H7 (cell line): ENCODE measurements at regions not wholly inside any gene's neighbourhood (a gene's known extent, or its start where the extent isn't known, plus 50 kb on each side); places are given as distances from the start of the nearest gene placed in this dataset.

Experiments used
- DNase-seq: peaks from one replicate; pipeline ENCODE4 v3.0.0; 2012
- H3K27me3 ChIP-seq: 2 replicates; pipeline ENCODE4 v1.6.0; 2011; ENCODE audit warnings: mild to moderate bottlenecking, low read length; ENCODE audit not compliant: control insufficient read depth, insufficient read depth
- H3K36me3 ChIP-seq: replicated peaks from 2 replicates; pipeline ENCODE4 v1.5.1; 2011; ENCODE audit warnings: low read length; ENCODE audit not compliant: control insufficient read depth, insufficient read depth
- H3K4me3 ChIP-seq: 2 replicates; pipeline ENCODE4 v1.5.1; 2011; ENCODE audit warnings: low read depth, mild to moderate bottlenecking, control low read depth, low read length, moderate library complexity; ENCODE audit not compliant: insufficient read depth

DNA sequence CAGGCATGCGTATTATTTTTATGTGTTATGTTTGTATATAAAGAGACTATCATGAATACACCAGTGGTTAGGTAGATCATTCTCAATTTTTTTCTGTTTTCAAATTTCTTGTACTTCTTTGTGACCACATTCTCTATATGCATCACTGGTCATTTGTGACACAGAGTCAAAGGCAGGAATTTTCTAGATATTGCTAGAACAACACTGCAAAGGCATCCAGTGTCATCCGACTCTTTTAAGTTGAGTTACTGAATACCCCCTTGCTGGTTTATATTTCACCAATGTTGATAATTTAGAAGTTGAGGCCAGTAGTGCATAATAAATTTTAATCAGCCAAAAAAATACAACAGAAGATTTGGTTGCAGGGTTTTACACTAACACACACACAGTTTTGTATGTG lies 351.8 kb downstream of the CASP12 start:
- no peaks in the 10 kb centered on the region for H3K27me3 ChIP-seq
- no peak overlapping the region for H3K4me3 ChIP-seq
- no peaks in the 10 kb centered on the region for H3K36me3 ChIP-seq
- DNase-seq = no peak

DNA sequence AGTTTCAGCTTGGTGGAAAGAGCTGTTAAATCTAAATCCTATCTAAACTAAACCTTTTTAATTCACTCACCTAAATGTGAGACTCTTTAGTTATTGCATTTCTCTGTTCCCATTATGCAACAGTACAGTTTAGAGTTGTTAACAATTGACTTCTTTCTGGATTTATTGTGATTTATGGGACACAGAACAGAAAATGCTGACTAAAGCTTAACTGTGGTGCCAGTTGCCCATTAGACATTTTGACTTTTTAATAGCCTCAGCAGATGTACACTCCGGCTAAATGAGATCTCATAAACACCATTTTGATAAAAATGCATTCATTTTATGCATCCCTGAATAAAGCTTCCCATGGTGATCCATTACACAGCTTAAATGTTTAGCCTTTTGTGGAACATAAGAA lies 356.6 kb downstream of the CASP12 start:
- no peak for DNase-seq
- Histone ChIP-seq H3K27me3 (no peaks in the 10 kb centered on the region), H3K36me3 (no peaks in the 10 kb centered on the region), H3K4me3 (no peak overlapping the region)

DNA sequence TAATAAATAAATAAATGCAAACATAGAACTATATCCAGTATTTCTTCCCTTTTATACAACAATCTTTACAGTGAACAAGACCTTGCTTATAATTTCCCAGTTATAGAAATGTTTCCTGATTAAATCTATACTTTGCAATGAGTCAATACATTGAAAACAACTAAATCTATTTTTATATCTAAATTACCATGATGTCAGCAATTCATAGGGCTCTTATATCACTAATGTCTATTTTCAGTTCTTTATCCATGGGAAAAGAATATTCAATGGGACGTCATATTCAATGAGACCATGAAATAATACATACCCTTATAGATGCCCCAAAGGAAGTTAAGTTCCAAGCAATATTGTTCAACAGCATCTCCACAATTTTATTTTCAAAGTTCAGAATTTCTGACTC lies 359.9 kb downstream of the CASP12 start:
- H3K36me3 ChIP-seq = no peaks in the 10 kb centered on the region
- no peak for DNase-seq
- no peaks in the 10 kb centered on the region for H3K27me3 ChIP-seq
- H3K4me3 ChIP-seq = no peak overlapping the region

DNA sequence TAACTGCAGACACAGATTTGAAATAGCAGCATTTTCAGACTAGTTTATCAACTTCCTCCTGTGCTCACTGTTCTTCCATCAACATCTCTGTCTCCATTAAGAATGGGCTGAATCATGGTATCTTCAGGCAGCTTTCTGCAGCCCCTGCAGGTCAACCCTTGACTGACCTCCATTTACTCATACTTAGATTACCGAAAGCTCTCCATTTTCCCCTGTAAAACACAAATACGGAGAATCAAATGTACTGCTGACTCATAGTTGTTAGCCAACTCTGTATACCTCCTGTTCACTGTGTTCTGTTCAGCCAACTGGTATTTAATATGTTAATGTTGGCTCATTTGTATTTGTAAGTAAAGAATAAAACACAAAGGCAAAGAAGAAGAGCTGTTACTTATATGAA lies 364.0 kb downstream of the CASP12 start:
- DNase-seq = peak; percentile 6
- Histone ChIP-seq H3K27me3 (no peaks in the 10 kb centered on the region), H3K4me3 (no peak overlapping the region), H3K36me3 (no peaks in the 10 kb centered on the region)

DNA sequence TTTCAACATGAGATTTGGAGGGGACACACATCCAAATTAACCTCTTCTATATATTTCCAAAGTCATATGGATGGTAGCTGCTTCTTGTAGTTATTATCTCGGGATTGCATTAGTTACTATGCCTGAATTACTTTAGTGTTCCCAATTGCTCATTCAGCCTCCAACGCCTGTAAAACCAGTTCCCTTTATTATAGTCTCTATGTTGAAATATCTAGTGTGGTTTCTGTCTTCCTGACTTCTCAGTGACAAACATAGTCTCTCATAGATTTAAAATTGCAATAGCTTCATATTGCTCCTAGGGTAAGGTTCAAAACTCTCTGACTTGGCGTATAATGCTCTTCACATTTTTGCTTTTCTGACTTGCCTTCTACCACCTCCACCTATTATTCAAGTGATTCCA lies 366.4 kb downstream of the CASP12 start:
- no peaks in the 10 kb centered on the region for H3K36me3 ChIP-seq
- no peak overlapping the region for H3K4me3 ChIP-seq
- no peaks in the 10 kb centered on the region for H3K27me3 ChIP-seq
- no peak for DNase-seq

DNA sequence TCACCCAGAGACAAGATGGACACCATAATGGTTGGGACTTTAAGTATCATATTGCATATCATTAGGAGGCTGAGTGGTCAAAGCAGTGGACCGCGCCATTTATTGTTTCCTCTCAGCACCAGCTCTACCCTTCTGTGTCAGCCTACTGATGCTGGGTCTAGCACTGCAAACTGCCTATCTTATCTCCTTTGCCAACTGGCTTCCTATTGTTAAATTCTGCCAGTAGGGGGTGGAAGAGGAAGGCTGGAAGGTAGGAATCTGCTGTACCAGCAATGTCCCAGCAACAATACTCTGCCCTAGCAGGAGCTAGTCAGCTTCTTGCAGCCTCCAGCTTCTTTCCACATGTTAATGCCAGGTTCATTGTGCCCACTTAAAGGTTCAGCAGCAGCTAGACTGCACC lies 367.1 kb upstream of the PDGFD start:
- H3K4me3 ChIP-seq = no peak overlapping the region
- peak; percentile 17 for DNase-seq
- H3K36me3 ChIP-seq = no peaks in the 10 kb centered on the region
- no peaks in the 10 kb centered on the region for H3K27me3 ChIP-seq

DNA sequence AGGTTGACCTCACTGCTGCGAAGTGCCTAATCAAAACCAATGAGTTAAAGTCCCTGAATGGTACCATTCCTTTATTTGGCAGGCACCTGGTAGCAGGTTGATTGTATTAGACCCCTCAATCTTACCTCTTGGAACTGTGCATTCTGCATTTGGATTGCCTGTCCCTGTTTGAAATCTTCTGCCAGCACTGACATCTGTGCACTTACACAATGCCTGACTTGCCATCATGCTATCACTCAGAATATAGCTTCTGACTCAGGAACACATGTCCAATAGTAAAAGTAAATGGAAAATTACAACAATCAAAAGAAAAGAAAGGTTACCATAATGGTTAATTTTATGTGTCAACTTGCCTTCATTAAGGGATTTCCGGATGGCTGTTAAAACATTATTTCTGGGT lies 366.0 kb upstream of the PDGFD start:
- DNase-seq = no peak
- H3K36me3 ChIP-seq = no peaks in the 10 kb centered on the region
- H3K27me3 ChIP-seq = no peaks in the 10 kb centered on the region
- no peak overlapping the region for H3K4me3 ChIP-seq

DNA sequence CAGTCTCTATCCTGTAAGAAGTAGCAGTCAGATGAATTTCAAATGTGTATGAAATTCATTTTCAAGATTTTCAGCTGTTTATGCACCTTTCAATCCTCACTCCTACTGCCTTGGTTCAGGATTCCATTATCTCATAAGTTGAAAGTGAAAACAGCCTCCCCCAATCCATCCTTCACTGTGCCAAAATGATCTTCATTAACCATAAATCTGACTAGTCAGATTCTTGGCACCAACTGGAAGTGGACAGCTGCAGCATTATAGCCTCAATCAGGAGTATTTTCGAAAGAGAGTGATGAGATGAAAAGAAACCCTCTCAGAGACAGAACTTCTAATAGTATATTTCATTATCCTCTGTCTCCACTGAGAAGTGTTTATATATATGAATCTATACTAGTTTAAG lies 365.3 kb upstream of the PDGFD start:
- Histone ChIP-seq H3K27me3 (no peaks in the 10 kb centered on the region), H3K4me3 (no peak overlapping the region), H3K36me3 (no peaks in the 10 kb centered on the region)
- no peak for DNase-seq

DNA sequence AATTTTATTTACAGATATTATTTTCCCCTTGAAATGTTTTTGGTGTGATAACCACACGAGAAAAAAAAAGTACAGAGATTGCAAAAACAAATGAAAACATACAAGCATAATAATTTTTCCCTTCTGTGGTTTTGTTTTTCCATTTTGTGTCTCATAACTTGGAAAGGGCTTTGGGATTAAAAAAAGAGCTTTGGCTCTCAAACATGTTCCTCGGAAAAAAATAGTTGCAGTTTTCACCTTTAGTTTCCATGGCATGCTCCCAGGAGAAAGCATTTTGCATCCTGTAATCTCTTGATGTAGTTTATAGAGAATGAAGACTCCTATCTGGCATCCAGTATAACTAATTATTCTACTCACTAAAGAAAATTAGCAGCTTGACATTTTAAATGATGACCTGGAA lies 362.1 kb upstream of the PDGFD start:
- Histone ChIP-seq H3K4me3 (no peak overlapping the region), H3K36me3 (no peaks in the 10 kb centered on the region), H3K27me3 (no peaks in the 10 kb centered on the region)
- DNase-seq = no peak

DNA sequence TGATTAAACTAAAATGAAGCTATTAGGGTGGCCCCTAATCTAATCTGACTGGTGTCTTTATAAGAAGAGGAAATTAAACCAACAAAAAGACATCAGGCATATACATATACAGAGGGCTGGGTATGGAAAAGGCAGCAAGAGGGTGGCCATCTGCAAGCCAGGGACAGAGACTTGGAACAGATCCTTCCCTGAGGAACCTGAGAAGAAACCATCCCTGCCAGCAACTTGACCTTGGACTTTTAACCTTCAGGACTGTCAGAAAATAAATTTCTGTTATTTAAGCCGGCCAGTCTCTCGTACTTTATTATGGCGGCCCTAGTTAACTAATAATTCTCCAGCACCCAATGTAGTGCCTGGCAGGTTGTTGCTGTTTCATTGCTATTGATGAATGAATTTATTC lies 361.5 kb upstream of the PDGFD start:
- no peak overlapping the region for H3K4me3 ChIP-seq
- DNase-seq = no peak
- no peaks in the 10 kb centered on the region for H3K27me3 ChIP-seq
- no peaks in the 10 kb centered on the region for H3K36me3 ChIP-seq

DNA sequence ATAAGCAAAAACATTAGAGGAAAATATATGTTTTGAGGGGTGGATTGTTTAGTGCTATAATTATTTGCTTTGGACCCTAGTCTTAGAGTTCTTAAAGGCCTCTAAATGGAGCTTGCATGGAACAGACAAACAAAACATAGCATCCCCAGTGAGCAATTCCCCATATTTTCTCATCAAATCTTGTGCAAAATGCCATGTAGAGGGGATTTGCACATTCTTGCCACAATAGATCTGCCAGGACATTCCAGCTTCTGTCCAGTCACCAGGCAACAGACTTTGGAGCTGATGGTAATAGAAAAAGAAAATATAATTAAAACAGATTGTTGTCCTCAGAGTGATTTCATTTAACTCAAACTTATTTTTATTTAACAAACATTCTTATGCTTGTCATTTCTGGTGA lies 360.3 kb upstream of the PDGFD start:
- H3K4me3 ChIP-seq = no peak overlapping the region
- no peak for DNase-seq

DNA sequence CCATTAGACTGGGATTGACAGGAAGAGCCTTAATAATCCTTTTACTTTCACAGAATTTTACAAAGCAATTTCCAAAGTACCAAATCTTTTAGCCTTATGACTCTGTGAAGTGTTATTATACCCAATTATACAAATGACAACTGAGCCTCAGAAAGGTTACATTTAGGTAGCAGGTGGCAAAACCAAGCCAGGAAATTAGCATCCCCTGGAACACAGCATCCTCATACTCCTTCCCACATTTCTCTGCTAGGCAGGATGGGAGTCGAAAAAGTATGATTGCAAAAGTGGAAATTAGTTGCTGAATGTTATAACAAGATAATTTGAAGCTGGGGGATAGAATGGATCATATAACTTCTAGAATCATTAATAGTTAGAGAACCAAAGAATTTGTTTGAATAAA lies 359.7 kb upstream of the PDGFD start:
- H3K36me3 ChIP-seq = no peaks in the 10 kb centered on the region
- no peak for DNase-seq
- no peak overlapping the region for H3K4me3 ChIP-seq
- no peaks in the 10 kb centered on the region for H3K27me3 ChIP-seq

More for the DNA sequence above, 360.3 kb upstream of the PDGFD start:
- Histone ChIP-seq H3K27me3 (no peaks in the 10 kb centered on the region), H3K36me3 (no peaks in the 10 kb centered on the region)

DNA sequence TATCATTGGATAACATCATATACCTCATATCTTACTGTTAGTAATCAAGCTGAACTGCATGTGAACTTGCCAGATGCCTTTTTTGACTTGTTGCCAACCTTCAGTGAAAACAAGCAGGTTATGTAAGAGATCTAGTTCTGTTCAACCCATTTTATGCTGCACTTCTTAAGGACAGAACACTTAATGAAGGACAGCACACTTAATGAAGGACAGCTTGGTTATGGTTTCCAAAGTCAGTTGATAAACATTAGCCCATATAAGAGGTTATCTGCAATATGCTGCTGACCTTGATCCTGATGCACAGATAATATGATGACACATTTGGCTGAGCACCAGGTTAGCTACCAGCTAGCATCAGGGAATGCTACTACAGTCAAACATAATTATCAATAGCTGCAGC lies 358.7 kb upstream of the PDGFD start:
- Histone ChIP-seq H3K4me3 (no peak overlapping the region), H3K27me3 (no peaks in the 10 kb centered on the region), H3K36me3 (no peaks in the 10 kb centered on the region)
- DNase-seq = no peak

DNA sequence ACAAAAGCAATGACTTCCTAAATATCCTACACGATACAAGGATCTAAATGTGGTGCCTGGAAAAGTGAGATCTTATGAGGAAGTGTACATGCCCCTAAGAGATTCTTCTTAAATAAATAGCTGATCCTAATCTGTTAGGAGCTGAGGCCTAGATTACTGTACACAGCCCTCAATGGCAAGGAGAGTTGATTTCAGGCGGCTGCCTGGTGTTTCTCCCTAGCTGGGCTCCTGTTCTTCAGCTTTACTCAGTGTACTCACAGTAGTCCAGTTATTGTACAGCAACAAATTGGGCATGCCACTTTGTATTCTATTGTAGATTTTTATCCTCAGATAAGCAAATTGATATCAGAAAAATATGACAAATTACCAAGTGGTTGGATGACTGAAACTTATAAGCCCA lies 358.2 kb upstream of the PDGFD start:
- no peaks in the 10 kb centered on the region for H3K36me3 ChIP-seq
- H3K4me3 ChIP-seq = no peak overlapping the region
- H3K27me3 ChIP-seq = no peaks in the 10 kb centered on the region
- DNase-seq = no peak

DNA sequence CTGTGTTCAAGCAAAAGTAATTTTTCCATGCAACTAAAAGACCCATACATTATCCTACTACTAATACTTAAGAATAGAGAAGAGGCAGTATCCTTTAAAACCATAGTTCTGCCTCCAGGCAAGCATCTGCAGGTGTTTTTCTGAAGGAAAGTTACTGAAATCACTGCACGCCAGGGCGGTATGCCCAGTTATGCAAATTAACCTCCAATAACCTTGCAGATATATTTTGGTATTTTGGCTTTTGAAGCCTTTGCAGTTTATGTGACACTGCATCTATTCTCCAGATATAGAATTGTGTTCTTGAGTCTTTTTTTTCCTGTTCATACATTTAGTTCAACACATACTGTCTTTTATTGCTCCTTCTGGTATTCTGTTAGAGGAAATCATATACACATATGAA lies 346.2 kb upstream of the PDGFD start:
- no peak for DNase-seq
- Histone ChIP-seq H3K4me3 (no peak overlapping the region), H3K27me3 (no peaks in the 10 kb centered on the region), H3K36me3 (no peaks in the 10 kb centered on the region)

DNA sequence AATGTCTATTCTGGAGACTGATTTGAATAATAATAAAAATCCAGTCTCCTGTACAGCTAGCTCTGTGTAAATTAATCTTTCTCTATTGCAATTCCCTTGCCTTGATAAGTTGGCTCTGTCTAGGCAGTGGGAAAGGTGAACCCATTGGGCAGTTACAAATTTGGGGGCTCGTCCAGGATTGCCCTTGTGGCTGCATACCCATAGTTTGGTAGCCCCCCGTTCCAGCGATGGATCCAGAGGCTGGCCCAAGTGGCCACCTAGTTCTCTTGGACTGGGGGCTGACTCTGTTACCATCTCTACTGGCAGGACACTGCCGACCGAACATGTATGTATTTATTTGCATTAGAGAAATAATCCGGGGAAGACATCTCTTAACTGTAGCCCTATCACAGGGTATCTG lies 326.2 kb upstream of the PDGFD start:
- Histone ChIP-seq H3K27me3 (no peaks in the 10 kb centered on the region), H3K4me3 (no peak overlapping the region), H3K36me3 (no peaks in the 10 kb centered on the region)
- DNase-seq = no peak
